Neural cell (in vitro differentiated cells): ENCODE measurements at regions not wholly inside any gene's neighbourhood (a gene's known extent, or its start where the extent isn't known, plus 50 kb on each side); places are given as distances from the start of the nearest gene placed in this dataset.

Experiments used
- H2AFZ ChIP-seq: fragments of 200-600, 300-800 bp; sonication (generic), shearing (Covaris generic); 2 replicates; pipeline ENCODE4 v1.6.0; 2014; ENCODE audit warnings: low read depth, mild to moderate bottlenecking, antibody characterized with exemption, low read length, moderate library complexity
- H3F3A ChIP-seq: fragments of 200-600 bp; shearing (Covaris generic); 2 replicates; pipeline ENCODE4 v1.6.1; 2016; ENCODE audit warnings: mild to moderate bottlenecking, moderate library complexity, mixed read lengths, antibody characterized with exemption, low read length; ENCODE audit not compliant: insufficient read depth, poor library complexity, severe bottlenecking
- H3K27ac ChIP-seq: fragments of 200-600, 300-800 bp; sonication (generic), shearing (Covaris generic); 2 replicates; pipeline ENCODE4 v1.5.1; 2014; ENCODE audit warnings: mild to moderate bottlenecking, low read length, moderate library complexity
- H3K27me3 ChIP-seq: fragments of 300-800, 200-600 bp; sonication (generic), shearing (Covaris generic); 2 replicates; pipeline ENCODE4 v1.6.0; 2014; ENCODE audit warnings: mild to moderate bottlenecking, low read depth, low read length, moderate library complexity; ENCODE audit not compliant: insufficient read depth
- H3K36me3 ChIP-seq: fragments of 300-800, 200-600 bp; sonication (generic), shearing (Covaris generic); 2 replicates; pipeline ENCODE4 v1.5.1; 2014; ENCODE audit warnings: mild to moderate bottlenecking, antibody characterized with exemption, low read length, moderate library complexity; ENCODE audit not compliant: insufficient read depth
- H3K4me2 ChIP-seq: fragments of 300-800, 200-600 bp; sonication (generic), shearing (Covaris generic); 2 replicates; pipeline ENCODE4 v1.6.0; 2014; ENCODE audit warnings: mild to moderate bottlenecking, low read length
- H3K4me3 ChIP-seq: fragments of 300-800, 200-600 bp; sonication (generic), shearing (Covaris generic); 2 replicates; pipeline ENCODE4 v1.5.1; 2014; ENCODE audit warnings: mild to moderate bottlenecking, low read length, moderate library complexity
- H3K79me2 ChIP-seq: fragments of 200-600 bp; shearing (Covaris generic); replicated peaks from 2 replicates; pipeline ENCODE4 v1.6.0; 2014; ENCODE audit warnings: mild to moderate bottlenecking, low read length, moderate library complexity; ENCODE audit not compliant: insufficient read depth
- H3K9ac ChIP-seq: fragments of 300-800, 200-600 bp; sonication (generic), shearing (Covaris generic); 2 replicates; pipeline ENCODE4 v1.6.1; 2016; ENCODE audit warnings: mild to moderate bottlenecking, low read length, mixed read lengths
- H3K9me2 ChIP-seq: fragments of 200-600 bp; shearing (Covaris generic); 2 replicates; pipeline ENCODE4 v1.6.1; 2016; ENCODE audit warnings: mild to moderate bottlenecking, low read length, mixed read lengths; ENCODE audit not compliant: insufficient read depth
- H3K9me3 ChIP-seq: fragments of 200-600, 300-800 bp; sonication (generic), shearing (Covaris generic); 2 replicates; pipeline ENCODE4 v1.6.1; 2016; ENCODE audit warnings: mild to moderate bottlenecking, mixed run types, low read length, moderate library complexity, mixed read lengths
- H4K20me1 ChIP-seq: fragments of 200-600 bp; shearing (Covaris generic); 2 replicates; pipeline ENCODE4 v1.6.1; 2016; ENCODE audit warnings: mild to moderate bottlenecking, mixed run types; ENCODE audit not compliant: insufficient read depth
- EP300 ChIP-seq: fragments of 450-650 bp; conservative IDR thresholded peaks from 2 replicates; pipeline ENCODE4 v1.6.1; 2014; ENCODE audit warnings: antibody characterized with exemption, mild to moderate bottlenecking, moderate library complexity; ENCODE audit not compliant: poor library complexity, severe bottlenecking
- EZH2 ChIP-seq: fragments of 200-600, 300-800 bp; shearing (Covaris generic), sonication (generic); IDR thresholded peaks from 2 replicates; pipeline ENCODE4 v1.6.1; 2014; ENCODE audit warnings: antibody characterized with exemption, low read length, borderline replicate concordance, mild to moderate bottlenecking; ENCODE audit not compliant: insufficient read depth, poor library complexity, severe bottlenecking
- MXI1 ChIP-seq: fragments of 450-650 bp; conservative IDR thresholded peaks from 2 replicates; pipeline ENCODE4 v1.6.1; 2014; ENCODE audit warnings: antibody characterized with exemption, mild to moderate bottlenecking; ENCODE audit not compliant: poor library complexity, severe bottlenecking
- POLR2AphosphoS5 ChIP-seq: IDR thresholded peaks from 2 replicates; pipeline ENCODE4 v1.6.1; 2012
- RAD21 ChIP-seq: fragments of 450-650 bp; conservative IDR thresholded peaks from 2 replicates; pipeline ENCODE4 v1.6.1; 2014; ENCODE audit warnings: antibody characterized with exemption, mild to moderate bottlenecking, moderate library complexity
- SMC3 ChIP-seq: fragments of 450-650 bp; conservative IDR thresholded peaks from 2 replicates; pipeline ENCODE4 v1.6.1; 2014; ENCODE audit warnings: antibody characterized with exemption, mild to moderate bottlenecking, moderate library complexity; ENCODE audit not compliant: poor library complexity
- TAF1 ChIP-seq: IDR thresholded peaks from 2 replicates; pipeline ENCODE4 v1.6.1; 2012; ENCODE audit warnings: low read depth
- TF ChIP-seq, protein P1 (sequence below): fragments of 450-650 bp; IDR thresholded peaks from 2 replicates; pipeline ENCODE4 v1.5.1; 2014; ENCODE audit warnings: antibody characterized with exemption, mild to moderate bottlenecking, moderate library complexity; ENCODE audit not compliant: poor library complexity, severe bottlenecking
- TF ChIP-seq, protein P2 (sequence below): IDR thresholded peaks from 2 replicates; pipeline ENCODE4 v1.6.1; 2012; ENCODE audit warnings: borderline replicate concordance

DNA sequence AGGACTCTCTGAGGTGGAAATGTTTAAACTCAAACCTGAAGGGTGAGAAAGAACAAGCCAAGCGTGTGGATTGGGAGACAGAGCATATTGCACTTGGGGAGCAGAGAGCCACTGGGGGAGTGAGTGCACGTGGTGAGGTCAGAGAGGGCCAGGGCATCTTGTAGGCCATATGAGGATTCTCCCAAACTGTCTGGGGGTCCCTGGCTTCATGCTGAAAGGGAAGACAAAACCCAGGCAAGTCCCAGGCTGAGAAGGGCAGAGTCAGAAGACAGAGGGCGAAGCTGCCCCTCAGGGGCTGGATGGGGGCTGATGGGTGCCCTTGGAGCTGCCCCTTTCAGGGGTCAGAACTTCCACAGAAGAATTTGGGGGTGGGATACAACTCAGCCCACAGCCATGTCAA, 215.3 kb upstream of the S1PR3 start:
- H3K4me2 ChIP-seq, result no peak overlapping the region
- no peaks in the 10 kb centered on the region for H3K27me3 ChIP-seq

DNA sequence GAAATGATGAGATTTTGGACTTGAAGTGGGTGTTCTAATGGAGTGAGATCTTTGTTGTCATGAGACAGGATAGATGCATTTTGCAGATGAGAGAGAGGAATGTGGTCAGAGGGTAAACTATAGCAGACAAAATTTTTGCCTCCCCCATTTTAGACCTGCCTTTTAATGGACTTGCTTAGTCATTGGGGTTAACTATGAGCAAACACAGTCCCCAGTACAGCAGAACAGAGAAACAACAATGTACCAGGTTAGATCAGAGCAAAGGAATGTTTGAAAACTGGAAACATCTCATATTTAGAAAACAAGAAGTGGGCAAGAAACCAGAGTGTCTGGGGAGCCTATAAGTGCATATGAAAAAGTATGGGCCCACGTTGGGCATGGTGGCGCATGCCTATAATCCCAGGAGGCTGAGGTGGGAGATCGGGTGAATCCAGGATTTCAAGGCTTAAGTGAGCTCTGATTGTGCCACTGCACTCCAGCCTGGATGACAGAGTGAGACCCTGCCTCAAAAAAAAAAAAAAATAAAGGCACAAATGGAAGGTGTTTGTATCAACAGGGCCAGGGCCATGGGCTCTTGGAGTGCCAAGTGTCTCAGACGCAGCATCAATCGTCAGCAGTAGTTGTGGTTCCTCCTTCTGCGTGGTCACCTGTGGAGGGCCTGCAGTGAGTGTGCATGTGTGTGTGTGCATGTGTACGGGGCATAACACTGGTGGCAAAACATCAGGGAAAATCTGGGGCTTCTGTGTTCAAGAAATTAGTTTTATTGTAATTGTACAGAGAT, 214.4 kb upstream of the S1PR3 start:
- Histone ChIP-seq H3K27ac (no peak overlapping the region), H3F3A (no peaks in the 10 kb centered on the region), H3K27me3 (no peaks in the 10 kb centered on the region), H4K20me1 (no peaks in the 10 kb centered on the region), H3K4me3 (no peak overlapping the region), H3K9me3 (no peaks in the 10 kb centered on the region), H2AFZ (no peak overlapping the region), H3K4me2 (no peak overlapping the region), H3K9me2 (no peaks in the 10 kb centered on the region), H3K79me2 (no peaks in the 10 kb centered on the region), H3K9ac (no peak overlapping the region), H3K36me3 (no peaks in the 10 kb centered on the region)
- TF ChIP-seq POLR2AphosphoS5 (no peak), EZH2 (no peak), SMC3 (no peak)

More for the DNA sequence above, 215.3 kb upstream of the S1PR3 start:
- Histone ChIP-seq H3K4me3 (no peak overlapping the region), H3F3A (no peaks in the 10 kb centered on the region), H3K9me2 (no peaks in the 10 kb centered on the region), H2AFZ (no peak overlapping the region), H4K20me1 (no peaks in the 10 kb centered on the region), H3K27ac (no peak overlapping the region), H3K79me2 (no peaks in the 10 kb centered on the region), H3K9ac (no peak overlapping the region), H3K36me3 (no peaks in the 10 kb centered on the region), H3K9me3 (no peaks in the 10 kb centered on the region)
- TF ChIP-seq POLR2AphosphoS5, result no peak
- no peak for TF ChIP-seq SMC3
- TF ChIP-seq, protein P1, sequence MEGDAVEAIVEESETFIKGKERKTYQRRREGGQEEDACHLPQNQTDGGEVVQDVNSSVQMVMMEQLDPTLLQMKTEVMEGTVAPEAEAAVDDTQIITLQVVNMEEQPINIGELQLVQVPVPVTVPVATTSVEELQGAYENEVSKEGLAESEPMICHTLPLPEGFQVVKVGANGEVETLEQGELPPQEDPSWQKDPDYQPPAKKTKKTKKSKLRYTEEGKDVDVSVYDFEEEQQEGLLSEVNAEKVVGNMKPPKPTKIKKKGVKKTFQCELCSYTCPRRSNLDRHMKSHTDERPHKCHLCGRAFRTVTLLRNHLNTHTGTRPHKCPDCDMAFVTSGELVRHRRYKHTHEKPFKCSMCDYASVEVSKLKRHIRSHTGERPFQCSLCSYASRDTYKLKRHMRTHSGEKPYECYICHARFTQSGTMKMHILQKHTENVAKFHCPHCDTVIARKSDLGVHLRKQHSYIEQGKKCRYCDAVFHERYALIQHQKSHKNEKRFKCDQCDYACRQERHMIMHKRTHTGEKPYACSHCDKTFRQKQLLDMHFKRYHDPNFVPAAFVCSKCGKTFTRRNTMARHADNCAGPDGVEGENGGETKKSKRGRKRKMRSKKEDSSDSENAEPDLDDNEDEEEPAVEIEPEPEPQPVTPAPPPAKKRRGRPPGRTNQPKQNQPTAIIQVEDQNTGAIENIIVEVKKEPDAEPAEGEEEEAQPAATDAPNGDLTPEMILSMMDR, result no peak
- no peak for TF ChIP-seq TAF1
- TF ChIP-seq EZH2, result no peak
- TF ChIP-seq EP300, result no peak
- no peak for TF ChIP-seq RAD21
- no peak for TF ChIP-seq MXI1
- TF ChIP-seq, protein P2, sequence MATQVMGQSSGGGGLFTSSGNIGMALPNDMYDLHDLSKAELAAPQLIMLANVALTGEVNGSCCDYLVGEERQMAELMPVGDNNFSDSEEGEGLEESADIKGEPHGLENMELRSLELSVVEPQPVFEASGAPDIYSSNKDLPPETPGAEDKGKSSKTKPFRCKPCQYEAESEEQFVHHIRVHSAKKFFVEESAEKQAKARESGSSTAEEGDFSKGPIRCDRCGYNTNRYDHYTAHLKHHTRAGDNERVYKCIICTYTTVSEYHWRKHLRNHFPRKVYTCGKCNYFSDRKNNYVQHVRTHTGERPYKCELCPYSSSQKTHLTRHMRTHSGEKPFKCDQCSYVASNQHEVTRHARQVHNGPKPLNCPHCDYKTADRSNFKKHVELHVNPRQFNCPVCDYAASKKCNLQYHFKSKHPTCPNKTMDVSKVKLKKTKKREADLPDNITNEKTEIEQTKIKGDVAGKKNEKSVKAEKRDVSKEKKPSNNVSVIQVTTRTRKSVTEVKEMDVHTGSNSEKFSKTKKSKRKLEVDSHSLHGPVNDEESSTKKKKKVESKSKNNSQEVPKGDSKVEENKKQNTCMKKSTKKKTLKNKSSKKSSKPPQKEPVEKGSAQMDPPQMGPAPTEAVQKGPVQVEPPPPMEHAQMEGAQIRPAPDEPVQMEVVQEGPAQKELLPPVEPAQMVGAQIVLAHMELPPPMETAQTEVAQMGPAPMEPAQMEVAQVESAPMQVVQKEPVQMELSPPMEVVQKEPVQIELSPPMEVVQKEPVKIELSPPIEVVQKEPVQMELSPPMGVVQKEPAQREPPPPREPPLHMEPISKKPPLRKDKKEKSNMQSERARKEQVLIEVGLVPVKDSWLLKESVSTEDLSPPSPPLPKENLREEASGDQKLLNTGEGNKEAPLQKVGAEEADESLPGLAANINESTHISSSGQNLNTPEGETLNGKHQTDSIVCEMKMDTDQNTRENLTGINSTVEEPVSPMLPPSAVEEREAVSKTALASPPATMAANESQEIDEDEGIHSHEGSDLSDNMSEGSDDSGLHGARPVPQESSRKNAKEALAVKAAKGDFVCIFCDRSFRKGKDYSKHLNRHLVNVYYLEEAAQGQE, result no peak
